IPS DF 6.9 (cell line): ENCODE measurements at regions not wholly inside any gene's neighbourhood (a gene's known extent, or its start where the extent isn't known, plus 50 kb on each side); places are given as distances from the start of the nearest gene placed in this dataset.

ENCODE experiments used
- DNase-seq: peaks from one replicate; pipeline ENCODE4 v3.0.0-alpha.2; 2013; ENCODE audit warnings: low read depth, low spot score
- H3K27ac ChIP-seq: one replicate; pipeline ENCODE4 v1.5.1; 2013; ENCODE audit warnings: low read length, control low read depth
- H3K27me3 ChIP-seq: 2 replicates; pipeline ENCODE4 v1.6.1; 2013; ENCODE audit warnings: mild to moderate bottlenecking, low read length; ENCODE audit not compliant: control insufficient read depth, insufficient read depth
- H3K36me3 ChIP-seq: 2 replicates; pipeline ENCODE4 v1.6.1; 2013; ENCODE audit warnings: low read length; ENCODE audit not compliant: control insufficient read depth, insufficient read depth
- H3K4me1 ChIP-seq: 2 replicates; pipeline ENCODE4 v1.6.1; 2013; ENCODE audit warnings: low read length; ENCODE audit not compliant: control insufficient read depth, insufficient read depth
- H3K4me3 ChIP-seq: 2 replicates; pipeline ENCODE4 v1.5.1; 2013; ENCODE audit warnings: mild to moderate bottlenecking, low read length
- H3K9me3 ChIP-seq: 2 replicates; pipeline ENCODE4 v1.6.1; 2013; ENCODE audit warnings: low read length, inconsistent platforms; ENCODE audit not compliant: control insufficient read depth, insufficient read depth
- WGBS: extraction: QIAGEN DNeasy Blood & Tissue Kit; methylation state at CpG from one replicate; pipeline ENCODE4 v1.1.7; 2013; ENCODE audit warnings: mixed read lengths, missing lambda C conversion rate; ENCODE audit not compliant: insufficient read length, insufficient coverage; 5-methylcytosine and 5-hydroxymethylcytosine counted together

- Histone ChIP-seq H3K9me3 (no peaks in the 10 kb centered on the region), H3K4me3 (no peak overlapping the region), H3K27me3 (no peaks in the 10 kb centered on the region), H3K4me1 (no peaks in the 10 kb centered on the region), H3K27ac (no peak overlapping the region), H3K36me3 (no peaks in the 10 kb centered on the region)
- DNase-seq: no peak
These were observed 392.9 kb upstream of the IMPG1 start for GRCh38 chr6:76465410-76465809.

- H3K4me1 ChIP-seq: no peaks in the 10 kb centered on the region
- no peaks in the 10 kb centered on the region; the same call in 1 of the 2 replicates for H3K36me3 ChIP-seq
- H3K9me3 ChIP-seq: no peaks in the 10 kb centered on the region
- H3K4me3 ChIP-seq: no peak overlapping the region
- DNase-seq: no peak
- WGBS: no CpG with 5 or more reads among the region's 15 CpGs
- no peaks in the 10 kb centered on the region for H3K27me3 ChIP-seq
- H3K27ac ChIP-seq: no peak overlapping the region
These were observed 380.8 kb upstream of the IMPG1 start for GRCh38 chr6:76453270-76453669.

- Histone ChIP-seq H3K9me3 (no peaks in the 10 kb centered on the region), H3K4me3 (no peak overlapping the region), H3K27me3 (no peaks in the 10 kb centered on the region), H3K4me1 (no peaks in the 10 kb centered on the region), H3K27ac (no peak overlapping the region), H3K36me3 (no peaks in the 10 kb centered on the region; the same call in 1 of the 2 replicates)
- no CpG with 5 or more reads among the region's 20 CpGs for WGBS
- DNase-seq: no peak
These were observed 379.7 kb upstream of the IMPG1 start for GRCh38 chr6:76451926-76452709.

- Histone ChIP-seq H3K4me3 (no peak overlapping the region), H3K9me3 (no peaks in the 10 kb centered on the region), H3K27me3 (no peaks in the 10 kb centered on the region), H3K36me3 (no peaks in the 10 kb centered on the region; the same call in 1 of the 2 replicates), H3K4me1 (no peaks in the 10 kb centered on the region), H3K27ac (no peak overlapping the region)
- DNase-seq: no peak
- WGBS: no CpG with 5 or more reads among the region's 1 CpG
These were observed 375.6 kb upstream of the IMPG1 start for GRCh38 chr6:76448109-76448508.

- WGBS: no CpG with 5 or more reads among the region's 3 CpGs
- Histone ChIP-seq H3K4me3 (no peak overlapping the region), H3K9me3 (no peaks in the 10 kb centered on the region), H3K4me1 (peaks cover 4% of the 10 kb centered on the region; the same call in 1 of the 2 replicates), H3K27me3 (no peaks in the 10 kb centered on the region), H3K36me3 (no peaks in the 10 kb centered on the region), H3K27ac (no peak overlapping the region)
- no peak for DNase-seq
These were observed 369.4 kb upstream of the IMPG1 start for GRCh38 chr6:76441875-76442274.

GRCh38 chr6:76439811-76440210 lies 367.3 kb upstream of the IMPG1 start:
- Histone ChIP-seq H3K4me3 (no peak overlapping the region), H3K4me1 (peaks cover 4% of the 10 kb centered on the region; the same call in 1 of the 2 replicates), H3K36me3 (no peaks in the 10 kb centered on the region), H3K27ac (no peak overlapping the region), H3K9me3 (no peaks in the 10 kb centered on the region), H3K27me3 (no peaks in the 10 kb centered on the region)
- no CpG with 5 or more reads among the region's 2 CpGs for WGBS
- DNase-seq: no peak

GRCh38 chr6:76438768-76439167 lies 366.3 kb upstream of the IMPG1 start:
- Histone ChIP-seq H3K4me3 (no peak overlapping the region), H3K4me1 (peaks cover 4% of the 10 kb centered on the region; the same call in 1 of the 2 replicates), H3K36me3 (no peaks in the 10 kb centered on the region), H3K9me3 (no peaks in the 10 kb centered on the region), H3K27me3 (no peaks in the 10 kb centered on the region), H3K27ac (no peak overlapping the region)
- no peak for DNase-seq
- WGBS: no CpG with 5 or more reads among the region's 1 CpG

GRCh38 chr6:76435174-76435573 lies 362.7 kb upstream of the IMPG1 start:
- no peaks in the 10 kb centered on the region for H3K27me3 ChIP-seq
- no CpG with 5 or more reads among the region's 1 CpG for WGBS
- no peak overlapping the region for H3K4me3 ChIP-seq
- no peak for DNase-seq
- H3K4me1 ChIP-seq: peaks cover 4% of the 10 kb centered on the region; the same call in 1 of the 2 replicates
- H3K36me3 ChIP-seq: no peaks in the 10 kb centered on the region
- H3K9me3 ChIP-seq: no peaks in the 10 kb centered on the region
- H3K27ac ChIP-seq: no peak overlapping the region

- H3K27me3 ChIP-seq: peaks cover 18% of the 10 kb centered on the region
- no CpG with 5 or more reads among the region's 2 CpGs for WGBS
These were observed 350.2 kb upstream of the IMPG1 start for GRCh38 chr6:76422511-76423213.

GRCh38 chr6:76420094-76420493 lies 347.6 kb upstream of the IMPG1 start:
- no peaks in the 10 kb centered on the region for H3K36me3 ChIP-seq
- no peaks in the 10 kb centered on the region for H3K4me1 ChIP-seq
- no peak for DNase-seq
- H3K27me3 ChIP-seq: peaks cover 18% of the 10 kb centered on the region
- WGBS: no CpG with 5 or more reads among the region's 2 CpGs
- H3K9me3 ChIP-seq: no peaks in the 10 kb centered on the region
- no peak overlapping the region for H3K4me3 ChIP-seq
- no peak overlapping the region for H3K27ac ChIP-seq

More at GRCh38 chr6:76422511-76423213, 350.2 kb upstream of the IMPG1 start:
- Histone ChIP-seq H3K4me3 (no peak overlapping the region), H3K9me3 (no peaks in the 10 kb centered on the region), H3K27ac (no peak overlapping the region), H3K4me1 (no peaks in the 10 kb centered on the region), H3K36me3 (no peaks in the 10 kb centered on the region)
- DNase-seq: no peak
